DND-41 (cell line): ENCODE measurements at regions not wholly inside any gene's neighbourhood (a gene's known extent, or its start where the extent isn't known, plus 50 kb on each side); places are given as distances from the start of the nearest gene placed in this dataset.

ENCODE experiments used
- ATAC-seq: fragments of 200-7000 bp; cut with Tn5 transposase; 3 replicates; pipeline ENCODE4 v1.9.1; 2021; ENCODE audit warnings: low read depth; ENCODE audit not compliant: insufficient read depth
- DNase-seq: peaks from one replicate; pipeline ENCODE4 v3.0.0-alpha.2; 2020
- H2AFZ ChIP-seq: 2 replicates; pipeline ENCODE4 v1.6.0; 2012; ENCODE audit warnings: low read depth, low read length
- H3K27ac ChIP-seq: 2 replicates; pipeline ENCODE4 v1.5.1; 2012; ENCODE audit warnings: low read length, inconsistent platforms
- H3K27me3 ChIP-seq: fragments of 200-600 bp; sonication (generic); 2 replicates; pipeline ENCODE4 v1.6.0; 2012; ENCODE audit warnings: low read length, mild to moderate bottlenecking, inconsistent platforms; ENCODE audit not compliant: insufficient read depth, poor library complexity
- H3K36me3 ChIP-seq: 2 replicates; pipeline ENCODE4 v1.5.1; 2012; ENCODE audit warnings: low read length, inconsistent platforms; ENCODE audit not compliant: insufficient read depth
- H3K4me1 ChIP-seq: 2 replicates; pipeline ENCODE4 v1.5.1; 2012; ENCODE audit warnings: mild to moderate bottlenecking, low read length; ENCODE audit not compliant: insufficient read depth
- H3K4me2 ChIP-seq: 2 replicates; pipeline ENCODE4 v1.6.0; 2012; ENCODE audit warnings: mild to moderate bottlenecking, moderate library complexity, low read length, inconsistent platforms; ENCODE audit not compliant: insufficient read depth
- H3K4me3 ChIP-seq, 2 experiments: fragments of 200-600 bp in 1 of 2; shearing (Covaris generic) in 1 of 2; 2 replicates each; pipeline ENCODE4 v1.5.1; 2012 to 2016; ENCODE audit warnings: inconsistent platforms in 2 of 2, low read length in 2 of 2, mild to moderate bottlenecking in 2 of 2, low read depth in 1 of 2, moderate library complexity in 1 of 2
- H3K79me2 ChIP-seq: 2 replicates; pipeline ENCODE4 v1.6.0; 2012; ENCODE audit warnings: low read length, inconsistent platforms; ENCODE audit not compliant: insufficient read depth
- H3K9ac ChIP-seq: 2 replicates; pipeline ENCODE4 v1.6.0; 2012; ENCODE audit warnings: low read depth, mild to moderate bottlenecking, inconsistent platforms, low read length, moderate library complexity
- H3K9me3 ChIP-seq: 2 replicates; pipeline ENCODE4 v1.5.1; 2012; ENCODE audit warnings: low read length, moderate library complexity, mild to moderate bottlenecking, inconsistent platforms; ENCODE audit not compliant: insufficient read depth, severe bottlenecking
- H4K20me1 ChIP-seq: 2 replicates; pipeline ENCODE4 v1.6.0; 2012; ENCODE audit warnings: low read length; ENCODE audit not compliant: insufficient read depth
- EZH2 ChIP-seq: IDR thresholded peaks from 3 replicates; pipeline ENCODE4 v1.6.1; 2012; ENCODE audit warnings: borderline replicate concordance, low read depth, mild to moderate bottlenecking, moderate library complexity, low read length, inconsistent platforms; ENCODE audit not compliant: severe bottlenecking
- TF ChIP-seq, protein P1 (sequence below): IDR thresholded peaks from 2 replicates; pipeline ENCODE4 v1.5.1; 2012; ENCODE audit warnings: borderline replicate concordance, low read length, moderate library complexity, mild to moderate bottlenecking; ENCODE audit not compliant: poor library complexity, severe bottlenecking; ENCODE audit errors: extremely low read depth

GRCh38 chr12:102535306-102535705, 54.9 kb upstream of the IGF1 start:
- H2AFZ ChIP-seq, result no peak overlapping the region
- H3K27me3 ChIP-seq, result no peaks in the 10 kb centered on the region
- no peak overlapping the region for H3K27ac ChIP-seq
- no peak for ATAC-seq
- no peaks in the 10 kb centered on the region for H3K79me2 ChIP-seq
- no peak for DNase-seq
- H3K9ac ChIP-seq, result no peak overlapping the region
- H3K36me3 ChIP-seq, result no peaks in the 10 kb centered on the region
- no peak for TF ChIP-seq EZH2
- TF ChIP-seq, protein P1, sequence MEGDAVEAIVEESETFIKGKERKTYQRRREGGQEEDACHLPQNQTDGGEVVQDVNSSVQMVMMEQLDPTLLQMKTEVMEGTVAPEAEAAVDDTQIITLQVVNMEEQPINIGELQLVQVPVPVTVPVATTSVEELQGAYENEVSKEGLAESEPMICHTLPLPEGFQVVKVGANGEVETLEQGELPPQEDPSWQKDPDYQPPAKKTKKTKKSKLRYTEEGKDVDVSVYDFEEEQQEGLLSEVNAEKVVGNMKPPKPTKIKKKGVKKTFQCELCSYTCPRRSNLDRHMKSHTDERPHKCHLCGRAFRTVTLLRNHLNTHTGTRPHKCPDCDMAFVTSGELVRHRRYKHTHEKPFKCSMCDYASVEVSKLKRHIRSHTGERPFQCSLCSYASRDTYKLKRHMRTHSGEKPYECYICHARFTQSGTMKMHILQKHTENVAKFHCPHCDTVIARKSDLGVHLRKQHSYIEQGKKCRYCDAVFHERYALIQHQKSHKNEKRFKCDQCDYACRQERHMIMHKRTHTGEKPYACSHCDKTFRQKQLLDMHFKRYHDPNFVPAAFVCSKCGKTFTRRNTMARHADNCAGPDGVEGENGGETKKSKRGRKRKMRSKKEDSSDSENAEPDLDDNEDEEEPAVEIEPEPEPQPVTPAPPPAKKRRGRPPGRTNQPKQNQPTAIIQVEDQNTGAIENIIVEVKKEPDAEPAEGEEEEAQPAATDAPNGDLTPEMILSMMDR, result no peak
- no peaks in the 10 kb centered on the region for H3K9me3 ChIP-seq
- no peaks in the 10 kb centered on the region for H3K4me1 ChIP-seq
- no peak overlapping the region for H3K4me3 ChIP-seq
- H3K4me2 ChIP-seq, result no peak overlapping the region
- no peaks in the 10 kb centered on the region for H4K20me1 ChIP-seq

DNA sequence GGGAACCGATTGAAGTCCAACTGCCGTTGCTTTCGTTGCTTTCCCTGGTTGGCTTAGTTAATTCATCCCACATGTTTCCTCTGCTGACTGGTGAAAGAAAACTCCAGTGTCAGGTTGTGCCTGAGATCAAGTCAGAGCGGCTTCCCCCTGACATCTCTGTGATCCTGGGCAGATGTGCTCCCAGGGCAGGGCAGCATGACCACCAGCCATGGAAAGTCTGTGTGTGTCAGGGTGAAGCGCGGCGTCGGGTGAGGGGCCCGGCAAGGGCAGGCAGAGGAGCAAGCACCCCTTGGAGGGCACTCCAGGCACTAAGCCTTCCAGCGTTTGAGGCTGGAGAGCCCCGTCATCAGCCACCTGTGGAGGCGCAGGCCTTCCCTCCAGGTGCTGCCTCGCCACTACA, 54.5 kb upstream of the IGF1 start:
- no peaks in the 10 kb centered on the region for H3K9me3 ChIP-seq
- ATAC-seq, result no peak
- no peak overlapping the region for H3K27ac ChIP-seq
- DNase-seq, result no peak
- H3K4me2 ChIP-seq, result no peak overlapping the region
- no peak for TF ChIP-seq EZH2
- TF ChIP-seq, protein P1, result no peak
- no peaks in the 10 kb centered on the region for H3K79me2 ChIP-seq
- no peak overlapping the region for H3K4me3 ChIP-seq
- H3K4me1 ChIP-seq, result no peaks in the 10 kb centered on the region
- no peak overlapping the region for H2AFZ ChIP-seq
- H3K36me3 ChIP-seq, result no peaks in the 10 kb centered on the region
- H3K27me3 ChIP-seq, result no peaks in the 10 kb centered on the region
- H4K20me1 ChIP-seq, result no peaks in the 10 kb centered on the region
- H3K9ac ChIP-seq, result no peak overlapping the region

DNA sequence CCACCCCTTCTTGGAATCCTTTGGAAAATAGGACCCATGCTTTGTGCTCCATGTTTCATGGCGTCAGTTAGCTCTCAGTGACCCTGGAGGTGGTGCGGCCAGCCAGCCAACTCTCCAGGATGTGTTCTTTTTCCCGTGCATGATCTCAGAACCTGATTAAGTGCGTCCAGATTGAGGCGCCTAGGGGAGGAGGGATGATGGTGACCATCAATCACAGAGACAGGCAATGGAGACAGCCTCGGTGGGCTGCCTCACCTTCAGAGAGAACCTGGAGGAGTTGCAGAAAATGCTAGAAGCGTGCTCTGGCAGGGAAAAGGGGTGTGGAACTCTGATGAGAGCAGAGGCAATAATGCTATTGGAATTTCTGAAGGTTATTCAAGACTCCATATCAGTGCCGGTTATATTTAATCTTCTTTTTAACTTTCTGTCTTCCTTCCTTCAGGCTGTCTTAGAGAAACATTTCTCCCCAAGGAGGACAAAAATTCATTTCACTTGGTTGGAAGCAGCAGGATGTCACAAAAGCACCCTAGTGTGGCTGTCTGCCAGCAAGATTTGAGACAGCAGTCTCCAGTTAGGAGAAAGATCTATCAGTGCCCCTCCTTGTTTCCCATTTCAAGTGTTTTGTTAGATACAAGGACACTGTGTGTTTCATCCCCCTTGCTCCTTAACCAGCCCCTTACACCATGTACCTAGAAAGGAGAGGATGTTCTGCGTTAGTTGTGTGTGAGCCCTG, 53.3 kb upstream of the IGF1 start:
- Histone ChIP-seq H4K20me1 (no peaks in the 10 kb centered on the region), H2AFZ (no peak overlapping the region), H3K9me3 (no peaks in the 10 kb centered on the region), H3K4me2 (no peak overlapping the region), H3K9ac (no peak overlapping the region), H3K4me1 (no peaks in the 10 kb centered on the region), H3K27ac (no peak overlapping the region), H3K4me3 (no peak overlapping the region), H3K27me3 (no peaks in the 10 kb centered on the region), H3K36me3 (no peaks in the 10 kb centered on the region), H3K79me2 (no peaks in the 10 kb centered on the region)
- TF ChIP-seq, protein P1, result no peak
- TF ChIP-seq EZH2, result no peak
- ATAC-seq (no peak), DNase-seq (no peak)
